CD4-positive, CD25-positive, alpha-beta regulatory T cell (primary cell): ENCODE measurements at regions not wholly inside any gene's neighbourhood (a gene's known extent, or its start where the extent isn't known, plus 50 kb on each side); places are given as distances from the start of the nearest gene placed in this dataset.
"Not testable (repeated sequence)": the region's sequence is repeated elsewhere in the genome, so short reads cannot be mapped to it uniquely, and the experiment has no call there.

Experiments
- ATAC-seq, 2 donors: fragments of 150-1000 bp; cut with Tn5 transposase; one replicate each; pipeline ENCODE4 v1.10.0; 2021; ENCODE audit warnings: low read depth in 2 of 2, moderate number of reproducible peaks in 2 of 2, moderate library complexity in 1 of 2
- DNase-seq, 3 donors: peaks; one replicate each; pipeline versions ENCODE4 v3.0.0 to v3.0.0-alpha.2; 2012 to 2022; ENCODE audit warnings: mixed read lengths in 1 of 3
- H3K27ac ChIP-seq: one replicate; pipeline ENCODE4 v1.7.0; 2013; ENCODE audit warnings: mild to moderate bottlenecking, low read length; ENCODE audit not compliant: insufficient read depth, poor library complexity, severe bottlenecking
- H3K27me3 ChIP-seq: one replicate; pipeline ENCODE4 v1.7.0; 2013; ENCODE audit warnings: low read length; ENCODE audit not compliant: control insufficient read depth, insufficient read depth
- H3K36me3 ChIP-seq: one replicate; pipeline ENCODE4 v1.7.0; 2013; ENCODE audit warnings: mild to moderate bottlenecking, low read length, moderate library complexity; ENCODE audit not compliant: control insufficient read depth, insufficient read depth
- H3K4me1 ChIP-seq: 2 replicates; pipeline ENCODE4 v1.7.0; 2013; ENCODE audit warnings: mild to moderate bottlenecking, low read length; ENCODE audit not compliant: insufficient read depth, control insufficient read depth, poor library complexity, severe bottlenecking
- H3K4me3 ChIP-seq: one replicate; pipeline ENCODE4 v1.7.0; 2013; ENCODE audit warnings: low read depth, mild to moderate bottlenecking, low read length, moderate library complexity
- H3K9me3 ChIP-seq, 2 experiments: 1 replicate in 1 of 2; 2 replicates in 1 of 2; pipeline ENCODE4 v1.7.0; 2013; ENCODE audit warnings: low read length in 2 of 2, mild to moderate bottlenecking in 1 of 2, moderate library complexity in 1 of 2; ENCODE audit not compliant: control insufficient read depth in 2 of 2
- H3K27ac Mint-ChIP-seq, 3 donors: one replicate each; pipeline ENCODE4 v1.8.0; 2020 to 2022; ENCODE audit warnings: mild to moderate bottlenecking in 3 of 3, mixed read lengths in 3 of 3, moderate library complexity in 2 of 3
- H3K27me3 Mint-ChIP-seq: one replicate; pipeline ENCODE4 v1.8.0; 2022; ENCODE audit warnings: mild to moderate bottlenecking, mixed read lengths
- H3K36me3 Mint-ChIP-seq: one replicate; pipeline ENCODE4 v1.8.0; 2020; ENCODE audit warnings: mixed read lengths
- H3K4me1 Mint-ChIP-seq, 4 donors: one replicate each; pipeline ENCODE4 v1.8.0; 2020 to 2022; ENCODE audit warnings: mixed read lengths in 4 of 4, mild to moderate bottlenecking in 1 of 4
- H3K4me3 Mint-ChIP-seq, 4 donors: one replicate each; pipeline ENCODE4 v1.8.0; 2020 to 2022; ENCODE audit warnings: mild to moderate bottlenecking in 4 of 4, mixed read lengths in 4 of 4, moderate library complexity in 3 of 4
- H3K9me3 Mint-ChIP-seq, 7 donors: one replicate each; pipeline ENCODE4 v1.8.0; 2020 to 2022; ENCODE audit warnings: mixed read lengths in 7 of 7, mild to moderate bottlenecking in 3 of 7, moderate library complexity in 2 of 7

DNA sequence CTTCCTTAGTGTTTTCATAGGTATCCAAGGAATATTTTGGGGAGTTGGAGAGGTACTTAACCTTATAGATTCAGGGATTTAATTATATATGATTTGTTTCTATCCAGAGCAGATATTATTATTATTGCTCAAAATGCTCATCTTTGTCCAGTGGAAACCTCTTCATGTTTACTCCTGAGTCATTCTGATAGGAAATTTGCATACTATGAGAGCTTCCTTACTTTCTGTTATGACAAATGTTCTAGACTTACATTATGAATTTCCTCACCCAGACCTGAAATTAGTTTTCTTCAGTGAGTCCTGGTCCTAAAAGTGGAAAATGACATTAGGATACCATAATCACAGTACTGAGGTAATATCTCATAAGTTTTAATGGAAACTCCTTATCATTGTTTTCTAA is 57.5 kb upstream of the PLPPR5 start:
- no peaks in the 10 kb centered on the region for H3K36me3 ChIP-seq

DNA sequence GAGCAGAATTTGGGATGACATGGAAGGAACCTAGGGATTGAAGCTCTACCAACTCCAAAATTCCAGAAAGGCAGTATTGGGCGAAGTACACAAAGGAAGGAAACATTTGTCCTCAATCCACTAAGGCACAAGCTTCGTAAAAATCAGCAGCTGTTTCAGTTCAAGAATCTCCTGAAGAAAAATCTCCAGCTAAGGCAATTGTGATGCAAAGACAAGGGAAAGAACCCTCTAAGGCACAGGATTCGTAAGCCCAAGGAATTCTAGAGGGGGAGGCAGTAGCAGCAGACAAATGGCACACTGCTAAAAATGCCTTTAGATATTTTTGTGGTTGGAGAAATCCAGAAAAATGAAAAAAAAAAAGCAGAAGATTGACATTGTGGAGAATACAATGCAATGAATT is 64.5 kb upstream of the PLPPR5 start:
- Histone ChIP-seq H3K4me1 (no peaks in the 10 kb centered on the region), H3K27me3 (peaks cover 2% of the 10 kb centered on the region), H3K9me3 (no peaks in the 10 kb centered on the region), H3K36me3 (no peaks in the 10 kb centered on the region), H3K4me3 (no peak overlapping the region), H3K27ac (no peak overlapping the region)
- Mint-ChIP-seq H3K4me3 (no peak overlapping the region), H3K27ac (no peak overlapping the region), H3K9me3 (peaks cover 0 to 1% (median 0%) of the 10 kb centered on the region in 7 donors), H3K27me3 (peaks cover 5% of the 10 kb centered on the region), H3K36me3 (no peaks in the 10 kb centered on the region), H3K4me1 (no peaks in the 10 kb centered on the region)
- no peak for DNase-seq
- no peak for ATAC-seq

More for the DNA sequence above, 57.5 kb upstream of the PLPPR5 start:
- Histone ChIP-seq H3K27ac (no peak overlapping the region), H3K9me3 (no peaks in the 10 kb centered on the region), H3K4me1 (no peaks in the 10 kb centered on the region), H3K27me3 (no peaks in the 10 kb centered on the region), H3K4me3 (no peak overlapping the region)
- H3K27ac Mint-ChIP-seq = no peak overlapping the region
- H3K9me3 Mint-ChIP-seq = no peaks in the 10 kb centered on the region
- H3K36me3 Mint-ChIP-seq = no peaks in the 10 kb centered on the region
- H3K27me3 Mint-ChIP-seq = peaks cover 6% of the 10 kb centered on the region
- DNase-seq (no peak), ATAC-seq (no peak)
- H3K4me1 Mint-ChIP-seq = no peaks in the 10 kb centered on the region
- H3K4me3 Mint-ChIP-seq = no peak overlapping the region

DNA sequence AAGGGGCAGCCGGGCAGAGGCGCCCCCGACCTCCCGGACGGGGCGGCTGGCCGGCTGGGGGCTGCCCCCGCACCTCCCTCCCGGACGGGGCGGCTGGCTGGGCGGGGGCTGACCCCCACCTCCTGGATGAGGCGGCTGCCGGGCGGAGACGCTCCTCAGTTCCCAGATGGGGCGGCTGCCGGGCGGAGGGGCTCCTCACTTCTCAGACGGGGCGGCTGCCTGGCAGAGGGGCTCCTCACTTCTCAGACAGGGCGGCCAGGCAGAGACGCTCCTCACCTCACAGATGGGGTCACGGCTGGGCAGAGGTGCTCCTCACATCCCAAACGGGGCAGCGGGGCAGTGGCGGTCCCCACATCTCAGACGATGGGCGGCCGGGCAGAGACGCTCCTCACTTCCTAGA is 73.9 kb upstream of the PLPPR5 start:
- not testable (repeated sequence) for H3K4me1 ChIP-seq, H3K9me3 ChIP-seq, H3K27ac ChIP-seq, H3K9me3 Mint-ChIP-seq, ATAC-seq, H3K4me1 Mint-ChIP-seq, H3K27me3 Mint-ChIP-seq, H3K27ac Mint-ChIP-seq, H3K4me3 ChIP-seq, DNase-seq, H3K36me3 Mint-ChIP-seq, H3K4me3 Mint-ChIP-seq, H3K36me3 ChIP-seq, H3K27me3 ChIP-seq

DNA sequence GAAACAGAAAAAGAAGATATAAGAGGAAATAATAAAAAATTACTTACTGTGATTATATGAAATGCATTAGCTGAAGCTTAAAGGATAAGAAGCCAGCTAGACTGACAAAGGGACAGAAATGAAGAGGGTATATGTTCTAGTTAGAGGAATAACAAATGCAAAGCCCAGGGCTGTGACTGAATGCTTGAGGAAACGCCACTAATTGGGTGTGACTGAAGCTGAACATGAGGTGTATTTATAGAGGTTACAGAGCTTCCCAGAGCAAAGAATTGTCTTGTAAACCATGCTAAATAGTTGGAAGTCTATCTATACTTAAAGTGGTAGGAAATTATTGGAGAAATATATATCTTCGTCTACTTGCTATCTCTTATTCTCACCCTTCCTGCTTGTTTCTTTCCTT is 77.7 kb upstream of the PLPPR5 start:
- no peak overlapping the region for H3K27ac Mint-ChIP-seq
- no peak overlapping the region for H3K27ac ChIP-seq
- no peaks in the 10 kb centered on the region for H3K9me3 ChIP-seq
- H3K27me3 ChIP-seq = no peaks in the 10 kb centered on the region
- peaks cover 0 to 2% (median 0%) of the 10 kb centered on the region in 4 donors for H3K4me1 Mint-ChIP-seq
- no peaks in the 10 kb centered on the region for H3K4me1 ChIP-seq
- H3K27me3 Mint-ChIP-seq = no peaks in the 10 kb centered on the region
- ATAC-seq (no peak), DNase-seq (no peak)
- no peaks in the 10 kb centered on the region for H3K36me3 ChIP-seq
- no peak overlapping the region for H3K4me3 ChIP-seq
- H3K9me3 Mint-ChIP-seq = peaks cover 0 to 9% (median 0%) of the 10 kb centered on the region in 7 donors
- no peaks in the 10 kb centered on the region for H3K36me3 Mint-ChIP-seq
- H3K4me3 Mint-ChIP-seq = no peak overlapping the region

DNA sequence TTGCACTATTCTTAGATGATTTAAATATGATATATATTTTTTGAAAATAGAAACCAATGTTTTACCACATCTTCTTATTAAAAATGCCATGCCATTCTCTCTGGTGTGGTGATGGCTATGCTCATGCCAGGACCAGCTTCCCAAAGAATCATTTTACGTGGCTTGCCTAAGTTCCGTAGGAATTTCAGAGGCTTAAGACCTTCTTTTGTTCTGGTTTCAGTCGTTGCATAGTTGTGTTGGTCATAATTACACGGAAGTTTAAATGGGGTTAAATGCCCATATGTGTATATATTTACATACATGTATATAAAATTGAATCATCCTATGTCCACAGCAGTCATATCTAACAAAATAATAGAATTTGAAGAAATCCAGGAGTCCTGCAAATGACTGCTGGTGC is 78.7 kb upstream of the PLPPR5 start:
- H3K9me3 ChIP-seq = no peaks in the 10 kb centered on the region
- H3K27ac ChIP-seq = no peak overlapping the region
- H3K27me3 Mint-ChIP-seq = no peaks in the 10 kb centered on the region
- no peaks in the 10 kb centered on the region for H3K27me3 ChIP-seq
- DNase-seq (no peak), ATAC-seq (no peak)
- H3K9me3 Mint-ChIP-seq = peaks cover 0 to 9% (median 0%) of the 10 kb centered on the region in 7 donors
- no peak overlapping the region for H3K27ac Mint-ChIP-seq
- no peaks in the 10 kb centered on the region for H3K4me1 ChIP-seq
- no peaks in the 10 kb centered on the region for H3K36me3 Mint-ChIP-seq
- peaks cover 0 to 2% (median 0%) of the 10 kb centered on the region in 4 donors for H3K4me1 Mint-ChIP-seq
- no peak overlapping the region for H3K4me3 Mint-ChIP-seq
- H3K4me3 ChIP-seq = no peak overlapping the region
- no peaks in the 10 kb centered on the region for H3K36me3 ChIP-seq

DNA sequence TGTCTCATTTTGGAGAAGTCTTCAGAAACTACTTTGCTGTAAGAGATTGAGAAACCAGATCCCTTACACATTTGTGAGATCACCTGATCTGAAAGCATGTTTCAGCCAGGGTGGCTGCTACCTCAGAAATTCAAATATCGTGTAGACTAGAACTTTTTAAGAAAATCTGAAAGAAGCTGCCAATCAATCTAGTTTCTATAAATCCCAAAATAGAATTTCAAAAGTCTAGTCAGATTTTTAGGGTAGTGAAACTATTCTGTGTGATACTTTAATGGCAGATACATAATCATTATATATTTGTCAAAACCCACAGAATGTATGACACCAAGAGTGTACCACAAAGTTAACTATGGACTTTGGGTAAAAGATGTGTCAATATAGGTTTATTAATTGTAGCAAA is 79.9 kb upstream of the PLPPR5 start:
- Mint-ChIP-seq H3K36me3 (no peaks in the 10 kb centered on the region), H3K27me3 (no peaks in the 10 kb centered on the region), H3K9me3 (peaks cover 0 to 7% (median 1%) of the 10 kb centered on the region in 7 donors), H3K27ac (no peak overlapping the region), H3K4me3 (no peak overlapping the region), H3K4me1 (peaks cover 0 to 2% (median 0%) of the 10 kb centered on the region in 4 donors)
- DNase-seq (no peak), ATAC-seq (no peak)
- no peaks in the 10 kb centered on the region for H3K4me1 ChIP-seq
- H3K27me3 ChIP-seq = no peaks in the 10 kb centered on the region
- no peak overlapping the region for H3K4me3 ChIP-seq
- no peaks in the 10 kb centered on the region for H3K9me3 ChIP-seq
- no peak overlapping the region for H3K27ac ChIP-seq
- no peaks in the 10 kb centered on the region for H3K36me3 ChIP-seq

DNA sequence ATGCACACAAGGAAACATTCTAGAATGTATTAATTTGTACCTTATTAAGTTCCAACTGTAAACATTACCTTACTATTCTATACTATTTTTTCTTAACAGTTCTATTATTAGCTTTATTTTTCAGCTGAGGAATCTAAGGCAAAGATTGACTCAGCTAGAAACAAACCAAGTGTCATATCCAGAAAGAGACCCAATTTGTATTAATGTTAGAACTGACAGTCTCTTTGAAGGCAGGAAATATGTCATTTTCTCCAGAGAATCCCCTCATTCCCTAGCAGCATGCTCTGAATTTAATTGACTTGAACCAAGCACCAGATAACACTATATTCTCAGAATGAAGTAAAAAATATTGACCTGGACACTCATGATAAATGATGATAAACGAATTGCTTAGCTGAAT is 81.4 kb upstream of the PLPPR5 start:
- no peak for ATAC-seq
- no peaks in the 10 kb centered on the region for H3K36me3 Mint-ChIP-seq
- no peak for DNase-seq
- H3K9me3 Mint-ChIP-seq = peaks cover 0 to 6% (median 1%) of the 10 kb centered on the region in 7 donors
- Histone ChIP-seq H3K9me3 (no peaks in the 10 kb centered on the region), H3K27ac (no peak overlapping the region), H3K4me3 (no peak overlapping the region), H3K36me3 (no peaks in the 10 kb centered on the region), H3K27me3 (no peaks in the 10 kb centered on the region), H3K4me1 (no peaks in the 10 kb centered on the region)
- no peak overlapping the region for H3K27ac Mint-ChIP-seq
- H3K4me3 Mint-ChIP-seq = no peak overlapping the region
- H3K27me3 Mint-ChIP-seq = no peaks in the 10 kb centered on the region
- peaks cover 0 to 2% (median 0%) of the 10 kb centered on the region in 4 donors for H3K4me1 Mint-ChIP-seq

DNA sequence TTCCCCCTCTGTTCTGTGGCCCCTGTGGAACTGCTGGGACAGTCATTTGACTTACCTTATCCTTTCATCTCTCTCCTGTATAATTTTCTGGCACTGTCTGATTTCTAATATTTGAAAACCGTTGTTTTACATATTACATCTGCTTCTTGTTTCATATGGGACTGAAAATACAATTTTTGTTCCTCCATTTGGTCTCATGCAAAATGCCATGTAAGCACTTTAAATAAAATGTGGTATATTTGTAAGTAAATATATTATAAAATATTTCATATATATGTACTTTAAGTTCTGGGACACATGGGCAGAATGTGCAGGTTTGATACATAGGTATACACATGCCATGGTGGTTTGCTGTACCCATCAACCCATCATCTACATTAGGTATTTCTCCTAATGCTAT is 93.9 kb upstream of the PLPPR5 start:
- Histone ChIP-seq H3K9me3 (no peaks in the 10 kb centered on the region), H3K4me3 (no peak overlapping the region), H3K27ac (no peak overlapping the region), H3K4me1 (no peaks in the 10 kb centered on the region), H3K27me3 (no peaks in the 10 kb centered on the region), H3K36me3 (no peaks in the 10 kb centered on the region)
- Mint-ChIP-seq H3K27ac (no peak overlapping the region), H3K4me3 (no peak overlapping the region), H3K27me3 (no peaks in the 10 kb centered on the region), H3K36me3 (no peaks in the 10 kb centered on the region), H3K9me3 (peaks cover 0 to 20% (median 11%) of the 10 kb centered on the region in 7 donors), H3K4me1 (no peaks in the 10 kb centered on the region)
- DNase-seq (no peak), ATAC-seq (no peak)
